GM23338 (cell line): ENCODE measurements at regions not wholly inside any gene's neighbourhood (a gene's known extent, or its start where the extent isn't known, plus 50 kb on each side); places are given as distances from the start of the nearest gene placed in this dataset.

Experiments used
- ATAC-seq: fragments of 200-7000 bp; cut with Tn5 transposase; 3 replicates; pipeline ENCODE4 v1.9.1; 2020
- DNase-seq: peaks from one replicate; pipeline ENCODE4 v3.0.0-alpha.2; 2015; ENCODE audit warnings: low spot score
- H2AFZ ChIP-seq: fragments of 200-600 bp; sonication (generic); 2 replicates; pipeline ENCODE4 v1.8.0; 2016; ENCODE audit warnings: antibody characterized with exemption, mild to moderate bottlenecking, moderate library complexity
- H3F3A ChIP-seq: fragments of 200-600 bp; sonication (generic); replicated peaks from 2 replicates; pipeline ENCODE4 v1.8.0; 2017; ENCODE audit warnings: antibody characterized with exemption, mixed run types, low read depth
- H3K27ac ChIP-seq: fragments of 200-600 bp; sonication (generic); 2 replicates; pipeline ENCODE4 v1.6.1; 2016; ENCODE audit warnings: low read depth
- H3K27me3 ChIP-seq: fragments of 200-600 bp; sonication (generic); 2 replicates; pipeline ENCODE4 v1.8.0; 2016; ENCODE audit warnings: mild to moderate bottlenecking, mixed run types, moderate library complexity; ENCODE audit not compliant: insufficient read depth
- H3K36me3 ChIP-seq: fragments of 200-600 bp; sonication (generic); 2 replicates; pipeline ENCODE4 v1.8.0; 2016; ENCODE audit warnings: mild to moderate bottlenecking; ENCODE audit not compliant: insufficient read depth
- H3K4me1 ChIP-seq: fragments of 200-600 bp; sonication (generic); 2 replicates; pipeline ENCODE4 v1.8.0; 2016; ENCODE audit warnings: mild to moderate bottlenecking, moderate library complexity; ENCODE audit not compliant: insufficient read depth
- H3K4me2 ChIP-seq: fragments of 200-600 bp; sonication (generic); 2 replicates; pipeline ENCODE4 v1.7.1; 2017; ENCODE audit warnings: mixed run types
- H3K4me3 ChIP-seq: fragments of 200-600 bp; sonication (generic); 2 replicates; pipeline ENCODE4 v1.6.1; 2016; ENCODE audit warnings: mixed run types
- H3K79me2 ChIP-seq: fragments of 200-600 bp; sonication (generic); replicated peaks from 2 replicates; pipeline ENCODE4 v1.8.0; 2017; ENCODE audit warnings: mild to moderate bottlenecking; ENCODE audit not compliant: insufficient read depth
- H3K9me2 ChIP-seq: fragments of 200-600 bp; sonication (generic); 2 replicates; pipeline ENCODE4 v1.8.0; 2017; ENCODE audit not compliant: insufficient read depth
- H4K20me1 ChIP-seq: fragments of 200-600 bp; sonication (generic); replicated peaks from 2 replicates; pipeline ENCODE4 v1.8.0; 2017; ENCODE audit warnings: mild to moderate bottlenecking; ENCODE audit not compliant: insufficient read depth
- H3K27ac Mint-ChIP-seq: 2 replicates; pipeline ENCODE4 v1.8.0; 2020; ENCODE audit warnings: inconsistent platforms, mild to moderate bottlenecking, moderate library complexity, mixed read lengths
- H3K27me3 Mint-ChIP-seq: 3 replicates; pipeline ENCODE4 v1.8.0; 2022; ENCODE audit warnings: low read depth, mild to moderate bottlenecking, moderate library complexity, mixed read lengths, inconsistent platforms; ENCODE audit not compliant: insufficient read depth, poor library complexity
- H3K36me3 Mint-ChIP-seq: 3 replicates; pipeline ENCODE4 v1.8.0; 2021; ENCODE audit warnings: low read depth, mild to moderate bottlenecking, inconsistent platforms, moderate library complexity, mixed read lengths
- H3K4me1 Mint-ChIP-seq: 3 replicates; pipeline ENCODE4 v1.8.0; 2020; ENCODE audit warnings: mild to moderate bottlenecking, inconsistent platforms, mixed read lengths
- H3K4me3 Mint-ChIP-seq: 3 replicates; pipeline ENCODE4 v1.8.0; 2021; ENCODE audit warnings: moderate library complexity, mild to moderate bottlenecking, inconsistent platforms, mixed read lengths
- H3K9me3 Mint-ChIP-seq: 3 replicates; pipeline ENCODE4 v1.8.0; 2020; ENCODE audit warnings: moderate library complexity, mild to moderate bottlenecking, inconsistent platforms, mixed read lengths
- CTCF ChIP-seq, 2 experiments: fragments of 200-600 bp in 1 of 2; sonication (generic) in 1 of 2; conservative IDR thresholded peaks; 2 replicates each; pipeline versions ENCODE4 v1.5.1 to v1.6.1; 2016 to 2017; ENCODE audit warnings: antibody characterized with exemption in 2 of 2, low read depth in 2 of 2, mild to moderate bottlenecking in 2 of 2, moderate library complexity in 1 of 2
- ETS1 ChIP-seq: IDR thresholded peaks from 2 replicates; pipeline ENCODE4 v1.6.1; 2016; ENCODE audit warnings: antibody characterized with exemption
- EZH2phosphoT487 ChIP-seq: fragments of 200-600 bp; sonication (generic); IDR thresholded peaks from one replicate; pipeline ENCODE4 v1.8.1; 2018; ENCODE audit warnings: antibody characterized with exemption; ENCODE audit not compliant: unreplicated experiment
- POLR2AphosphoS5 ChIP-seq: IDR thresholded peaks from 2 replicates; pipeline ENCODE4 v1.6.1; 2016; ENCODE audit warnings: antibody characterized with exemption, low read depth
- REST ChIP-seq: IDR thresholded peaks from one replicate; pipeline ENCODE4 v1.6.1; 2018; ENCODE audit warnings: antibody characterized with exemption; ENCODE audit not compliant: unreplicated experiment
- STAT1 ChIP-seq: IDR thresholded peaks from one replicate; pipeline ENCODE4 v1.6.1; 2016; ENCODE audit warnings: antibody characterized with exemption; ENCODE audit not compliant: unreplicated experiment
- ZNF114 ChIP-seq: fragments of 250-450 bp; sonication (Bioruptor Pico); IDR thresholded peaks from 2 replicates; pipeline ENCODE4 v1.5.0; 2020; ENCODE audit warnings: mild to moderate bottlenecking, moderate library complexity
- ZNF462 ChIP-seq: fragments of 250-450 bp; sonication (Bioruptor Pico); IDR thresholded peaks from 2 replicates; pipeline ENCODE4 v1.5.0; 2020; ENCODE audit warnings: mild to moderate bottlenecking, moderate library complexity

GRCh38 chr1:207248544-207249198 is 72.8 kb upstream of the CD55 start (continued):
- TF ChIP-seq POLR2AphosphoS5, result no peak

- H3K4me1 ChIP-seq, result no peaks in the 10 kb centered on the region
- no peaks in the 10 kb centered on the region for H3K36me3 ChIP-seq
- no peak overlapping the region for H3K4me2 ChIP-seq
- no peak overlapping the region for H2AFZ ChIP-seq
- no peak for ATAC-seq
- H3F3A ChIP-seq, result no peaks in the 10 kb centered on the region
- H3K9me2 ChIP-seq, result peaks cover 12% of the 10 kb centered on the region; the same call in 1 of the 2 replicates
- no peak for TF ChIP-seq REST
- TF ChIP-seq STAT1, result no peak
- TF ChIP-seq ETS1, result no peak
- no peak for TF ChIP-seq CTCF (conservative IDR thresholded peaks at IDR 0.05; ENCODE audit: low read depth in 2 of 2)
- no peak for TF ChIP-seq EZH2phosphoT487
- TF ChIP-seq ZNF114 (CRISPR knock-in tag), result no peak
- TF ChIP-seq POLR2AphosphoS5, result no peak
- no peak for TF ChIP-seq ZNF462 (CRISPR knock-in tag)
- Mint-ChIP-seq H3K27ac (no peak overlapping the region; the same call in 1 of the 2 replicates), H3K4me1 (no peaks in the 10 kb centered on the region), H3K36me3 (peaks cover 3% of the 10 kb centered on the region; the same call in 1 of the 3 replicates), H3K27me3 (peaks cover 2% of the 10 kb centered on the region), H3K4me3 (no peak overlapping the region), H3K9me3 (peaks cover 12% of the 10 kb centered on the region; the same call in 2 of the 3 replicates)
- no peaks in the 10 kb centered on the region for H4K20me1 ChIP-seq
- no peaks in the 10 kb centered on the region for H3K27me3 ChIP-seq
- DNase-seq, result no peak
- no peaks in the 10 kb centered on the region for H3K79me2 ChIP-seq
- H3K4me3 ChIP-seq, result no peak overlapping the region
- no peak overlapping the region for H3K27ac ChIP-seq
Observed at GRCh38 chr1:207250431-207250830, 71.0 kb upstream of the CD55 start.
